DOHH2 (cell line): ENCODE measurements at regions not wholly inside any gene's neighbourhood (a gene's known extent, or its start where the extent isn't known, plus 50 kb on each side); places are given as distances from the start of the nearest gene placed in this dataset.

Experiments used
- CTCF ChIP-seq: fragments of 200-600 bp; sonication (generic); IDR thresholded peaks from one replicate; pipeline ENCODE4 v1.5.1; 2014; ENCODE audit warnings: antibody characterized with exemption, mild to moderate bottlenecking, low read depth, low read length; ENCODE audit not compliant: poor library complexity, severe bottlenecking
- EZH2phosphoT487 ChIP-seq: fragments of 200-600 bp; sonication (generic); IDR thresholded peaks from 2 replicates; pipeline ENCODE4 v1.6.1; 2017; ENCODE audit warnings: borderline replicate concordance, mild to moderate bottlenecking, antibody characterized with exemption, low read length, moderate library complexity, mixed read lengths

- TF ChIP-seq EZH2phosphoT487 (no peak), CTCF (no peak)
Observed at GRCh38 chr2:74772046-74772445, 61.9 kb upstream of the HK2 start.
